ENCODE measurements at regions not wholly inside any gene's neighbourhood (a gene's known extent, or its start where the extent isn't known, plus 50 kb on each side); places are given as distances from the start of the nearest gene placed in this dataset.

DNA sequence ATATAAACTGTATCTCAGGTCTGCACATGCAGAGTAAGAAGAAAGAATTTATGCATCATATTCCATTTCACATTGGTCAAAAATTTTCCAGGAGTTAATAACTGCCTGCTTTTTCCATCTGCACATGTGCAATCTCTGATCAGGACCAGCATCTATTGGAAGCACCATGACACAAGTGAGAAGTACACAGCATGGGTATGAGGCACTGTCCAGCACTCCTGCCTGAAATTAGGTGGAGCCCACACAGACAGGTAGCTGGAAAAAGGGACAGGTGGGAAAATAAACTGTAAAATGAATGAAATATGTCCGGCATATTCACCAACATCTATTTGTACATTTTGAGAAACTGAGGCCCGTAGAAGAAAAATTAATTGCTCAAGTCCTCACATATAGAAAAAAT, 609.2 kb upstream of the NXPH2 start:
- no peak for DNase-seq

DNA sequence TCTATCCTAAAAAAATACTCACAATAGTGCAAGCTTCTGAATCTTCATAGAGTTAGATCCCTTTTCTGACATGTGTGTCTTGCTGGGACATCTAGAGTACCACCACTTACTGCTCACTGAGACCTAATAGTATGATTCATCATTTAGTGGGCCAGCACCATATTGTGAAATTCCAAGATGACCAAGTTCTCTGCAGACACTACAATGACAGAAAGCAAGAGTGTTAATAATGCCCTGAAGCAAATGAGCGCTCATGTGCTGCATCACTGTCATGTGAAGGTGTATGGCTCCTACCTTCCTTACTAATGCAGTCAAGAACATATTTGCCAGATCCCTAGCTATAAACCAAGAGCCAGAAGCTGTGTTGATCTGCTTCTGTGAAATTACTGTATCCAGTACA, 606.2 kb upstream of the NXPH2 start:
- no peak for DNase-seq

DNA sequence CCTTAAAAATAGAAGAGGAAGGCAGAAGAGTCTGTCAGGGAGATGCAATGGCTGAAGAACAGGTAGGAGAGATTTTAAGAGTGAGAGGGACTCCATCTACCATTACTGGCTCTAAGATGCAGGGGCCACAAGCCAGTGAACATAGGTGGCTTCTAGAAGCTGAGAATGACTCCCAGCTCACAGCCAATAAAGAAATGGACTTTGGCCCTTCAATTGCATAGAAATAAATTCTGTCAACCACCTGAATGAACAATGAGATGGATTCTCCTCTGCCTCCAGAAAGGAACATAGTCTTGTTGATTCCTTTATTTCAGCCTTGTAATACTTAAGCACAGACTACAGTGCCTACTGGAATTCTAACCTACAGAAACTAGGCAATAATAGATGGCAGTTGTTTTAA, 603.3 kb upstream of the NXPH2 start:
- no peak for DNase-seq

DNA sequence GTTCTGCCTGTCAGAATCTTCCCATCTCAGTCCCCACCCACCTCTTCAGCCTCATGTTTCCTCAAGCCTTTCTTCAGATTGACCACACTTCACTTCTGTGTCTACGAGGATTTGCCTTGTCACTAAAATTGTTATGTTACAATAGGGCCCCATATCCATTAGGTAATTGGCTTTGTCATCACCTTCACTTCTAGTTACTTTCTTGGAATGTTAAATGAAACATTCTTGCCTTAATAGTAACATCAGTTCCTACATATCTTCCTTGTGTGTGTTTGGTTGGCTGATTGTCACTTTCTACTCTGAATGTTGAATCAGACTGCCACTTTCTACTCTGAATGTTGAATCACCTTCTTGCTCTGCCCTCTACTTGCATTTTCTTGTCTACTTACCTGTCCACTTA, 599.9 kb upstream of the NXPH2 start:
- DNase-seq: no peak

DNA sequence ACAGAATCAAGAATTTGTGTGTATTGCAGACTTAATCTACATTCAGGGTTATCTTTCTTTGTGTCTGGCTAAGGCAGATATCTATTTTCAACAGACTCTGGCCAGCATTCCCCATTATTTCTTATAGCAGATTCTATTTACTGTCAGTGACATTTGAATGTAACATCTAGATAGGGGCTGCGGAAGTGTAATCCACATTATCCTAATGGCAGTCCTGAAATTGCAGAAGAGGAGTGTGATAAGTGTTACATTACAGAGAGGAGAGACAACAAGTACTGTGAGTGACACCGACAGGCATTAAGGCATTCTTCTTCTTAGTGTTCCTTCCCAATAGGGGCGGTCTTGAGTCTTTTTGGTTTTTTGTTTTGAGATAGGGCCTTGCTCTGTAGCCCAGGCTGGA, 598.2 kb upstream of the NXPH2 start:
- DNase-seq: no peak

DNA sequence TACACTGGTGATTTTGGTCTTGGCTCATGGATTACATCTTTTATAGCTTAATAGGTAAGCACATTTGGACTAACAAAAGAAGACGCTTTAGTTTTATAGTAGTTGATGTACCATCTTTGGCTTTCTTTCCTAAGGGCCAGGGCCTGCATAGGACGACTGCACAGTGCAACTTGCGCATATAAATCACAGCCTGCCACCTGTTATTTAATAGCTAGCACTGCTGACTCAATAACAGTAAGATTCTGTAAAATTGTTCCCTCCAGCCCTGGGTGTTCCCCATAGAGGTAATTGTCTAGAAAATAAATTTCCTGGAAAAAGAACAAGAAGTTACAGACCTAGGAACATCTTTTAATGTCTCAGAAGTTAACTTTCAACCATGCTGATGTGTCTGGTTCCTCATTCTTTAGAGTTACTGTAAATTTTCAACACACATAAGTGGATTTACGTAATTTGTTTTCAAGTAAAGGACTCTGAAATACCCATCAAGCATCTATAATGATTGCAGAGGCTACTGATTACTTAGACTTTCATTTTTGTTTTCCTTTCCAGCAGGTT, 594.2 kb upstream of the NXPH2 start:
- DNase-seq: no peak

DNA sequence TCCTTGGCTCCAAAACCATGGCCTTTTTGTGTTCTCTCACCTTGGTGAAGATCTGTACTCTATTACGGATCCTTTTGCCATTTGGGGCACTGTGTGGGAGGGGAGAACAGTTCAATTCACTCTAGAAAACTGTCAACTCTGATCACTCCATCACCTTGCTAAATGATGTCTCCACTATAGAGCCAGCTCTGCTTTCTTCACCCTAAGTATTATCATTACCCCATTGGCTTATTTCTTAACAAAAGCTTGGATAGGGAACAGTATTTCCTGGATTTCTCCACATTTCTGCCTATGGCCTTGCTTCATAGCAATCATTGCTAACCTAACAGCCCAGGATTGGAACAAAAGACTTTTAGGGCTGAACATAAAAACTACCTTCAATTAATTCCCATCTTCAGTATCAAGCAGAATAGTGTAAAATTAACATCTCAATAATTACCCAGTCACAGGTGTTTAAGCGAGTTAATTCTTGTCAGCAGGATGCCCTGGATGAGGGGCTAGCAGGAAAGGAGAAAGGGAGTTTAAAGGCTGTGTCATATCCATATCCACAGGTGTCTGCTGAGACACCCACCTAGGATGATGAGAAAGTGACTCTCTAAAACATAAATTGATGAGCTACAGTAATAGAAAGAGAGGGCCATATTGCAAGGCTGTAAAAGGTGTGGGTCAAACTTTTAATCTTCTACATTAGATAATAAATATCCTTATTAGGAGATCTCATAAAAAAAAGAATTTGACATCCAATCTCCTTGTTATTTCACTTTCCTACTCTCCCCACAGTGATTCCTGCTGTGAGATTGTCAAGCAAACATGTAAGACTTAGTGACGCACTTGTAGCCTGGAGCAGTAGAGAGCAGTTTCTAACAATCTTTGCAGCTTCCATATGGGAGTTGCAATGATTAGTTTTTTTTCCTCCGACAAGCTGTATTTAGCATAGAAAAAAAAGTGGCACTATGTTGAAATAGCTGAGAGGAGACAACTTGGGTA, 589.5 kb upstream of the NXPH2 start:
- no peak for DNase-seq

DNA sequence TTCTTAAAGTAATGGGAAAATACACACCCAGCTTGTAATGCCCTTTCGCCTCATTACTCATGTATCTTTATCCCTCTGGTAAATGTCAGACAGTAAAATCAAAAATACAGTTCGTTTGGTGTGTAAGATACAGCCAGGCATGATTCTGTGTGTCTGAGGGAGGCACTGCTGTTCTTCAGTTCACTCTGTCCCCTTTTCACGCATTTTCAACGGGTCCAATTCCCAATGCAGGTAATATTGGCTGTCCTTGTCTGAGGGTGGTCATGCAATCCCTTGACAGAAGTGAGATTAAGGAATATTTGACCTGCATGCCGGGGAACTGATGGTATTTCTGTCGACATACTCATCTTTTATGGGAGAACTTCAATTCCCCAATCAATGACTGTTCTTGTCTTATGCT, 587.2 kb upstream of the NXPH2 start:
- DNase-seq: no peak

DNA sequence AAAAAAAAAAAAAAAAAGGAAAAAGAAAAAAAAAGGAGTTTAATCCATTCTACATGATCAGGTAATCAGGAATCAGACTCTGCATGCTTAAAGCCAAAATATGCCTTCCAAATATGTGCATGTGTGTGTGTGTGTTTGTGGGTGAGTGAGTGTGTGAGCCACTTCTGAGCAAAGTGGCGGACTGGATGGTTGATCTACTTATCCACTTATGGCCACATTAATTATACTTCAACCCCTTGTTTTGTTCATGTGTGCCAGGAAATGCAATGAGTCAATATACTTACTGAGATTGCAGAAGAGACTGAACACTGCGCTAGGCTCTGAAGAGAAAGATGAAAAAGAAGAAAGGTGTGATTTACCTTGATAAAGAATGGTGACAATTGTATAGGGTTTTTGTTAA, 586.5 kb upstream of the NXPH2 start:
- no peak for DNase-seq

DNA sequence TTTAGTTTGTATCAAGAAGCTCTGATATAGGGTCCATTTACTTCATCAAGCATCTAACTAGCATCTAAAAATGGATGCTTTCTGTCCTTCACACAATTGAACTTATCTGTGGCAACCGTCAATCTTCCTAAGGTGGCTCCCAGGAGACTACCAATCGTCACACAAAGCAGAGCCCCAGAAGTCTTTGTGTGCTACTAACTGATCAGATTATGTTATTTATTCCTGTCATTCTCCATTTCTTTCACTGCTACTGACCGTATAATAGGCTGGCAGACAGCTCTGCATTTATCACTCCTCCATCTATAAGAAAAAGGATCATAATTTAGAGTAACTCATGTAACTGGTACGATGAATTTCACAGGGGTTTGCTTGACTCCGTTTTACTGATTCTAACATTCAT, 585.0 kb upstream of the NXPH2 start:
- no peak for DNase-seq

DNA sequence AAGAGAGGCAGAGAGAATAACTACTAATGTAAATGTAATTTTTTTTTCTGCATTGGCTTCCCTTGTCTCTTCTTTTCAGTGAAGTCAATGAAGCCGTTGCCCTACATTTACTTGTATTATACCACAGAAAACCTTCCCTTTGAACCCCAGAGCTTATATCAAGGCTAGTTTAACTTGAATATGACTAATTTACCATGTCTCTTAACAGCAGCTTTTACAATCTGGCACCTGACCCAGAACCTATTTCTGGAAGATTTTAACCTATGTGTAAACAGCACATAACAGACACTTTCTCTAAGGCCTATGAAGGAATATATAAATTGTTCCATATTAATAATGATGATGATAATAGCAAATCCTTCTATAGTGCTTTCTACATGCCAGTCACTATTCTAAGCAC, 580.5 kb upstream of the NXPH2 start:
- DNase-seq: no peak

DNA sequence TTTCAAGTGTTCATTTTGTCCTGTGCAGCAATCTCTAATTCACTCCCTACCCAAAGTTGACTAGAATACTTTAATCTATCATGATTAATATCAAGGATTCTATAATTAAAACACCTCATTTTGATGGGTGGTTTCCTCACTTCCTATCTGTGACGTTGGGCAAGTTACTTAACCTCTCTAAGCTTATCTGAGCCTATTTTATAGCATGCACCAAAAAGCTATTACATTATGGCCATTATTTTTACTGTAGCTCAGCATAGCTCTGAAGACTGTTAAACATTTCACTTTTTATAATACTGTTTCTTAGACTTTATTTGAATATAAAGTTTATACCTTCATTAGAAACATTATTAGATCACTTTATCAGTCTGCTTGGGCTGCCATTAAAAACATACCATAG, 579.6 kb upstream of the NXPH2 start:
- DNase-seq: no peak

DNA sequence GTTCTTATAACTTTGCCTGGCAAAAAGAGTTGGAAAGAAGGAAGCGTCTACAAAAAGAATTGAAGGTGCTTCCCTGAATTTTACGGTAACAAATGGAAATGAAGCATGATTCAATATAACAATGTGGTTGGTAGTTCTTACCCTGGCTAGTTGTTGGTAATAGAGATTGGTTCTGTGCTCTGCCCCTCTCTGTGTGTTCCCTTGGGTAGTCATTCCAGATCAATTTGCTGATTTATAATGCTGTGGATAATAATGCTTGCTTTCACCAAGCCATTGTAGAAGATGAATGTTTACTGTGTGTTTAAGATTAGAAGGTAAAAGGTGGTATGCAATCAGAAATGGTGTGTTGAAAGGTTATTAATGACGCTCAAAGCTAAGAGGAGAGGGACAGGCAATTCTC, 577.8 kb upstream of the NXPH2 start:
- no peak for DNase-seq

DNA sequence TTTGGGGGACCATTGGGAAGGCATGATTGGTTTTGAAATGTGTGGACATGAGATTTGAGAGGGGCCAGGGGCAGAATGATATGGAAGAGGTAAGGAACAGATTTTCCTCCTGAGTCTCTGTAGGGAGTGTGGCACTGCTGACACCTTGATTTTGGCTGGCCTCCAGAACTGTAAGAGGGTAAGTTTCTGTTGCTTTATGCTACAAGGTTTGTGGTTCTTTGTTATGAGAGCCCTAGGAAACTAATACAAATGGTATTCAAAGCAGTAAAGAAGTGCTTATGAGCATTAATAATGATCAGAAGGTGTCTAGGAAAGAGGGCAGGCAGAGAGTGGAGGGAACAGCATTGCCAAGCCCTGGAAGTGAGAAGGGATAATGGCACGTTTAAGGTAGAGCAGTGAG, 574.3 kb upstream of the NXPH2 start:
- DNase-seq: no peak

DNA sequence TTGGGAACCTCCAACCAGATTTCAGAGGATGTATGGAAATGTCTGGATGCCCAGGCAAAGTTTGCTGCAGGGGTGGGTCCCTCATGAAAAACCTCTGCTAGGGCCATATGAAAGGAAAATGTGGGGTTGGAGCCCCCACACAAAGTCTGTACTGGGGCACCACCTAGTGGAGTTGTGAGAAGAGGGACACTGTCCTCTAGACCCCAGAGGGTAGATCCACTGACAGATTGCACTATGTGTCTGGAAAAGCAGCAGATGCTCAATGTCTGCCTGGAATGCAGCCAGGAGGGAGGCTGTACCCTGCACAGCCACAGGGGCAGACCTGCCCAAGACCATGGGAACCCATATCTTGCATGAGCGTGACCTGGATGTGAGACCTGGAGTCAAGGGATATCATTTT, 573.7 kb upstream of the NXPH2 start:
- DNase-seq: no peak

DNA sequence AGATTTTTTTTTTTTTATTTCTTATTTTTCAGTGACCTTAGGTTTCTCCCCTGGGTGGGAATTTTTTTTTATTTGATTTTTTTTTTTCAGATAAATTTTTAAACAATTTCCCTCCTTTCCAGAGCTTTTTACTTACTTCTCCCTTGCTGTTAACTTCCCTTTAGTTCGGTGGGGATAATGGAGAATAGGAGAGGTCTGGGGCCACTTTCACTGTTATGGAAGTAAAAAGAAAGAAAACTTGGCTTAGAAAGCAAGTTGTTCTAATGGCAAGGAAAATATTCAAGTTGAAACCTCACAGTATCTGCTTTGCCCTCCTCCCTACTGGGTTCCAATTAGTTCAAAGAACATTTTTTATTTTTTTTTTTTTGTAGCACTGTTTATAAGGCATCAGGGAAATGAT, 537.1 kb upstream of the NXPH2 start:
- no peak for DNase-seq

DNA sequence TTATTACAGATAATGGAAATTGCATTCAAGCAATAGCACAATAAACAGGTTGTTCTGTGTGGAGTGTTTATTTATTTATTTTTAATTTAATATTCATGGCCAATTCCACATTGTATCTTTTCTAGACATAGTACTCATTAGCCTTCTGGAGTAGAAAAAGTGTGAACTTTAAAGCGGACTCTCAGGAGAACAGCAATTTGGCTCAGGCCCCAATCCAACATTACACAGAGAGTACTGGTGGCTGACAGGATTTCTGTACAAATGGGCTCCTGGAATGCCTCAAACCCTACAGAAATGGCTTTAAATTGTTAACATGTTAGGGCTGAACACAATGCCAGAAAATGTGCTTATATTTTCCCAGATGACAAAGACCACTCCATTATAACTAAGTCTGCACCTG, 533.9 kb upstream of the NXPH2 start:
- DNase-seq: no peak

DNA sequence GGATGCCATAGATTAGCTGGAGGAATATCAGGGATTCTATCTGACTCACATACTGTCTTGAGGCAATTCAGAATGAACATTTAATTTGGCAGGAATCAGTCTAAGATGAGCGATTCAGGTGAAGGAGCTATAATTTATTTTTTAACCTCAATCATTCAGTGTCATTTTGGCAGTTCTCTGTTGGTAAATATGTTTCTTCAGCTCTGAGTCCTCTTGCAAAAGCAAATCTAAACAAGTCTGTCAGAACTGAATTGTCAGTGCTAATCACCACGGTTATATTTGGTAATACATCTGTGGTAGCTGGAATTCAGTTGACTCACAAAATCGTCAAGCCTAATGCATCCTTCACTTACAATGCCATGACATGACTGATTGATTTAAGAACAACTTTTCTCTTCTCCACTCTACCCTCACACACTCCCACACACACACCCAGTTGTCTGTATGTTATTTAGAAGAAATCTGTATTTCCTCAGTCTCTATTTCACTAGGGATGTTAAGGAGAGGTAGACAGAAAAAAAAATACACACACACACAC, 516.6 kb upstream of the NXPH2 start:
- no peak for DNase-seq

DNA sequence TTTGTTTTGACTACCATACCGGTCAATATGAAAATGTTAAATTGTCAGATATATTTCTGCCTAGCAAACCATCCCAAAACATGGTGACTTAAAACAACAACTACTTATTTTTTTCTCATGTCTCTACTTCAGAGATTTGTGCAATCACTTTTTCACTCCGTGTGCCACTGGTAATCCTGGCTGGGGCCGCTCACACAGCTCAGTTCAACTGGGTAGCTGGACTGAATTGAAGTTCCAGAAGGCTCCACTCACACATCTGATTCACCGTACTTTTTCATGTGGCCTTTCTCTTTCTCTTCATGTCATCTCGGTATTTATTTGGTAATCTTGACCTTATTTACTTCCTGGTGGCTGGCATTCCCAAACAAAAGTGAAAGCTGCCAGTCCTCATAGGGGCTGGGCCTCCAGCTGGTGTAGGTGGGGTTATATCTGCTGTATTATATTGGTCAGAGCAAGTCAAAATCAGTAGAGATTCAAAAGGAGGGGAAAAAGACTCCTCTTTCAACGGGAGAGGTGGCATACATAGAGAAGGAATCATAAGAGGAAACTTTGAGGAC, 513.9 kb upstream of the NXPH2 start:
- no peak for DNase-seq

DNA sequence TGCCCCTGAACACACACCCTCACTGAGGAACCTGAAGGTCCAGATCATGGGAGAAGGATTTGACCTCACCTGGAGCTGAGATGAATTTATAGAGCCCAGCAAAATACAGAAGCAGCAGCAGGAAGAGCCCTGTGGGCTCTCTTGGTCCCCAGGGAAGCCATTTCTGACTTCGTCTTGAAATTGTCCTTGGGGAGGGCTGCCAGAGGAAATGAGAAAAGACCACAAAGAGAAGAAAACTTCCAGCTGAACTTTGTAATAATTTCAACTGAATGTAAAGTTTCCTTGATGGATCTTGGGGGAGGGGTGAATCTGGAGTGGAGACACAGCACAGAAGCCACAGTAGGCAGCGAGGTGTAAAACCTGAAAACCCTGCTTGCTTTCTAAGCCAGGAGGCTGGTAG, 500.9 kb upstream of the NXPH2 start:
- DNase-seq: no peak

DNA sequence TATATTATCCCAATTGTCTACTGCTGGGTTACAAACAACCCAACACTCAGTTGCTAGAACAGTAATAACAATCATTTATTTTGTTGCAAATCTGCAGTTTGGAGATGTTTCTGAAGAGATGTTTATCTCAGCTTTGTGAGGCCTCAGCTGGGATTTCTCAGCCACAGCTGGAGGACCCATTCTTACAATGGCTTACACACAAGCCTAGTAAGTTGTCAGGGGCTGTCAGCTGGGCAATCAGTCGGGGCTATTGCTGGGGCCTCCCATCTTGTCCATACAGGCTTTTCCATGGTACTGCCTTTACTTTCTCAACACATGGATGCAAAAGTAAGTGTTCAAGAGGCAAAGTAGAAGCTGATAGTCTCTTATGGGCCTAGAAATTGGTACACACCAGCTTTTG, 491.7 kb upstream of the NXPH2 start:
- no peak for DNase-seq

DNA sequence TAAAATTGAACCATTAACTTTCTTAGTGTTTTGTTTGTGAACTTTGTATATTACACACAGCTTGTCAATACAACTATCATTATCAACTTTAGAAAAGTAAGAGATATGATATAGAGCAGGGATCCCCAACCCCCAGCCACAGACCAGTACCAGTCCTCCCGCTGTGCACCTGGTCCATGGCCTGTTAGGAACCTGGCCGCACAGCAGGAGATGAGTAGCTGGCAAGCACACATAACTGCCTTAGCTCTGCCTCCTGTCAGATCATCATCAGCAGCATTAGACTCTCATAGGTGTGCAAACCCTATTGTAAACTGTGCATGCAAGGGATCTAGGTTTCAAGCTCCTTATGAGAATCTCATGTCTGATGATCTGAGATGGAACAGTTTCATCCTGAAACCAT, 491.0 kb upstream of the NXPH2 start:
- no peak for DNase-seq

DNA sequence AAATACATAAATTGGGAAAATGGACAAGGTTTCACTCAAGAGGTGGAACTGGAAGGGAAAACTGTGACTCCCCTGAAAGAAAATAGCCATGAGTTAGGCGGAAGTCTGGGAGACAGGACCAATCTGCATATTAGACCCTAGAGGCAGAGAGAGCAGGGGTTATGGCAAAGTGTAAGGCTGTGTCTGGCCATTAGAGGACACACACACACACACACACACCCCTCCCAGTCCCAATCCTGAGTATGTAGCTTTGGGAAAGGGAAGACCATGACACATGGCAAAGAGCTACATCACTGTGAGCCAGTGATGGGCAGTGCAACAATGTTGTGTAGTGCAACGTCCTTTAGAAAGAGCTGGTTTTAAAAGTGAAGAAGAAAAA, 479.9 kb upstream of the NXPH2 start:
- no peak for DNase-seq

DNA sequence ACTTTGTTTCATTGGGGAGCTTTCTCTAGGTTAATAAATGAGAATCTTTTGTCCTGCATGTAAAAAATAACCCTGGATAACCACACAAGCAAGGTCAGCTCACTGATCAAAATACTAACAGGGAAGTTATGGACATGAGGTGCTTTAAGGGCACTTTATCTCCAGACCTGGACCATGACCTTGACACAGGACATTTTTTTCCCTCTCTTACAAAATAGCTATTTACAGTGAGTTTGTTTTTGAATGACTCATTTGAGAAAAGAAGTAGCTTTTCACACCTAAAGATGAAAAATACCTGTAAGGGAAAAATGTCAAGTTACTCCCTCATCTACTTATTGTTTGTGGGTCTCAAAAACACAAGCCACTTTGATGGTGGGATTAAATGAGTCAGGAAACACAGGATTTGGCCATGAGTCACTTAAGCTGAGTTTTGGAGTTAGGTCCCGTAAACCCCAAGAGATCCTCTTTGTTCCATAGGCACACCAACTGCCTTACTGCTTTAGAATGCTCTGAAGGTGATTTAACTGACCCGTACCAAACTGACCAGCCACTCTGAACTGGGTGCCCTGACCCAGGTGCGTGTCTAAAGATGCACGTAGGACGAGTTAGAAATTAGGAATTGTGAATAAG, 479.3 kb upstream of the NXPH2 start:
- DNase-seq: no peak
